ENCODE measurements at regions not wholly inside any gene's neighbourhood (a gene's known extent, or its start where the extent isn't known, plus 50 kb on each side); places are given as distances from the start of the nearest gene placed in this dataset.

- no peak for DNase-seq
Measured at GRCh38 chr4:13316354-13316753, 167.8 kb downstream of the RAB28 start.

DNA sequence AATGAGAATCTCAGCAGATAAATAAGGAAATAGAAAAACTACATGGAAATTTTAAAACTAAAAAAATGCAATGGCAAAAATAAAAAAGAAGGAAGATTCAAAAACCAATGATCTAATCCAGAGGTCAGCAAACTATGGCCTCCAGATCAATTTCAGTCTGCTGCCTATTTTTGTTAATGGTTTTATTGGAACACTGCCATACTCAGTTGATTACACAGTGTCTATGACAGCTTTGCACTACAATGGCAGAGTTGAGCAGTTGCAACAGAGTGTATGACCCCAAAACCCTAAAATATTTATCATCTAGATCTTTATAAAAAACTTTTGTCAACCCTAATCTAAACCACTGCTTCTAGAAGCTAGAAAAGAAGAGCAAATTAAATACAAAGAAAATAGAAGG lies 170.3 kb downstream of the RAB28 start:
- DNase-seq: no peak

DNA sequence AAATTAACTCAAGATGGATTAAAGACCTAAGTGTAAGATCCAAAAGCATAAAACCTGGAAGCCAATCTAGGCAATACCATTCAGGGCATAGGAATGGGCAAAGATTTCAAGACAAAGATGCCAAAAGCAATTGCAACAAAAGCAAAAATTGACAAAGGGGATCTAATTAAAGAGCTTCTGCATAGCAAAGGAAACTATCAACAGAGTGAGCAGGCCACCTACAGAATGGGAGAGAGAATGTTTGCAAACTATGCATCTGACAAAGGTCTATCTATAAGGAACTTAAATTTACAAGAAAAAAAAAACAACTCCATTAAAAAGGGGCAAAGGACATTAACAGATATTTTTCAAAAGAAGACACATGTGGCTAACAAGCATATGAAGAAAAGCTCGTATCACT lies 171.9 kb downstream of the RAB28 start:
- no peak for DNase-seq

- DNase-seq: no peak
Measured at GRCh38 chr4:13309751-13310150, 174.4 kb downstream of the RAB28 start.

- no peak for DNase-seq
Measured at GRCh38 chr4:13306356-13306755, 177.8 kb downstream of the RAB28 start.

GRCh38 chr4:13302876-13303275 lies 181.3 kb downstream of the RAB28 start:
- no peak for DNase-seq

DNA sequence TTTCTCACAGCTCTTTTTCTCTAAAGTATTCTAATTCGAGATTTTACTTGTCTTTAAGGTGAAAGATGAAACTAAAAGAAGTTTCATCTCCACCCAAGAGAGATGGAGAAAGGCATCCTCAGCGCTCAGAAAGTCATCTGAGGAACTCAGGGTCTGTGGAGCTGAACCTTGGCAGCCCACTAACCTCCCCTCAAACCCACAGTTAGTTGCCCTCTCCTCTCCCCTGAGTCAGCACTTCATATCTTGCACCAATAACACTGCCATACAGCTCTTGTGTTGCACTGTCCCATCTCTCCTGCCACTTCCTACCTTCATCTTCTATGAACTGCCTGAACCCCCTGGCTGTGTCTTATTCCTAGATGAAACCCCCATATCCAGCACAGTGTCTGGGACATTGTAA lies 184.8 kb downstream of the RAB28 start:
- no peak for DNase-seq

DNA sequence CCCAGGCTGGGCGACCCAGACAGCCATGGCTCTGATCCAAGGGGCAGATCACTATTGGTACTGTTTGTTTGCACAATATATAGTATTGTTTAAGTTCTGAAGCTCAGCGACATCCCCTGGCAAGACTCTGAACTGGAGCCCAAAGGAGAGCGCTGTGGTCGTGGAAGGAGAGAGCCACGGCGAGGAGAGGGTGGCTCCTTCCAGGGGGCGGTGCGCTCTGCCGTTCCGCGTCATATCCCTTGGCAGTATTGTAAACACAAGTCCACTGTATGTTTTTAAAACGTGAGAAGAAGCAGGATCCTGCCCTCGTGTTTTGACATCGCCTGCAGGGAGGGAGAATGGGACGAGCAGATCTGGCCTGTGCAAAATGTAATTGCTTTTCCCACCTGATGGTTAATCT lies 185.5 kb downstream of the RAB28 start:
- no peak for DNase-seq

DNA sequence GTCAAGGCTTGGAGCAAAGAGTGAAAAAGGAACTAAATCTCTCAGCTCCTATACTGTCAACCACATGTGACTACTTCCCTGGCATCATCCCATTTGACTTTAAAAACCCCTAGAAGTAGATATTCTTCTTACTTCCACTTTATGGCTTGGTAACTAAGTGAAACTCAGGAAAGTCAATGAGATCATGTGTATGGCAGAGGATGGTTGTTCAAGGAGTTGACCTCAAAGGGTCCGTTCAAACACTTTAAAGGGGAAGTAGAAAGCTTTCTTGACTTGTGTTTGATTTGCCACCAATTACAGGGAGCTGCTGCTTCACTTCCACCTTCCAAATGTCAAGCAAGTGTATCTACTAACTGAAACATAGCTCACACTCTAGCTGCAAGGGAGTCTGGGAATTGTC lies 187.2 kb downstream of the RAB28 start:
- DNase-seq: no peak

GRCh38 chr4:13294961-13295605 lies 189.1 kb downstream of the RAB28 start:
- no peak for DNase-seq

DNA sequence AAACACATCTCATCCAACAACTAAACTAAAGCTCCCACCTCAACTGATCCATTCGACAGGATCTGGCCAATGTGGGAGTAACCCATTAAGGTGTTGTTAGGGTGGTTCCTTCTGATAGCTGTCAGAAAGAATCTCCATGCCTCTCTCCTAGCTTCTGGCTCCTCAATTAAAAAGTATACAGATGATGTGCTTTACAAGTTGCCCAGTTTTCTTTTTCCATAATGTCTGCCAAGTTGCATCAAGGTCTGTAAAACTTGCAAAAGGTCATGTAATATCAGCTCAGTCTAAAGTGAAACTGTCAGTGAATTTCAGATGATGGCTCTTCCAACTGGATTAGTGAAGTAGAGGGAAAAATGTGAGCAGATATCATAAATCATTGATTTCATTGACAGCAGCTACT lies 191.8 kb downstream of the RAB28 start:
- no peak for DNase-seq

DNA sequence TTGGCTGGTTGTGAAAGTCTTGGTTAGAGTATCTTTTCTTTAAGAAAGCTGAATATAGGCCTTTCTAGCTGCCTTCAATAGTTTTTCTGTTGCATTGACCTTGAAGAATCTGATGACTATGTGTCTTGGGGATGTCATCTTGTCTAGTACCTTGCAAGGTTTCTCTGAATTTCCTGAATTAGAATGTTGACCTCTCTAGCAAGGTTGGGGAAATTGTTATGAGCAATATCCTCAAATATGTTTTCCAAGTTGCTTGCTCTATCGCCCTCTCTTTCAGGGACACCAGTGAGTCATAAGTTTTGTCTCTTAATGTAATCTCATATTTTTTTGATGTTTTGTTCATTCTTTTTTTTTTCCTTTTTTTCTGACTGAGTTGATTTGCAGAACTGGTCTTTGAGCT lies 194.7 kb downstream of the RAB28 start:
- DNase-seq: no peak

- no peak for DNase-seq
Measured at GRCh38 chr4:13285336-13285735, 198.8 kb downstream of the RAB28 start.

- DNase-seq: no peak
Measured at GRCh38 chr4:13284932-13285331, 199.2 kb downstream of the RAB28 start.

- no peak for DNase-seq
Measured at GRCh38 chr4:13276357-13276756, 207.8 kb downstream of the RAB28 start.

- DNase-seq: no peak
Measured at GRCh38 chr4:13268703-13269102, 215.4 kb downstream of the RAB28 start.

GRCh38 chr4:13268165-13268564 lies 216.0 kb downstream of the RAB28 start:
- DNase-seq: no peak

GRCh38 chr4:13267091-13267490 lies 217.0 kb downstream of the RAB28 start:
- no peak for DNase-seq

GRCh38 chr4:13266687-13267086 lies 217.5 kb downstream of the RAB28 start:
- DNase-seq: no peak

DNA sequence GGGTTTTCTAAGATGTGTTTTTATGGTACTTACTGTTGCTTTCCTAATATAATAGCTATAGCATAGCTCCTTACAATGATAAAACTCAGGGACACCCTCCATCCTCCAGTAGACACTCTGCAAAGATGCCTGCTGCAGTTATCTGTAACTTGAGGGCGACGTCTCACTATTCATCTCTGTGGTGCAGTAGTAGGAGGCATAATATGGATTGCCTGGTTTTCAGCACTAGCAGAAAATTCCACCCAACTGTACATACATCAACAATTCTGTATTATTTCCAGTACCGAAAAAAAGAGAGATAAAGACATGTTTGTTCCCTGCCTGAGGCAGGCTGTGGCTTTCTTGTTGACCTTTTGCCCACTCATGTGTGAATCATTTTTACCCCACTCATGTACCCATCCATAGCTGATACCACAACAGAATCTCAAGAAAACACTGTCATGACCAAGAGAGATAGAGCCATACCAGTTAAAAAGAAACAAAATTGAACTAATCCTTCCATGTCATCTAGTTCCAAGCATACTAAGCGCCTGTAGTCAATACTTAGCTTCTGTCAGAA lies 220.1 kb downstream of the RAB28 start:
- DNase-seq: no peak

- no peak for DNase-seq
Measured at GRCh38 chr4:13262816-13263215, 221.3 kb downstream of the RAB28 start.

- DNase-seq: no peak
Measured at GRCh38 chr4:13261486-13262257, 222.5 kb downstream of the RAB28 start.

GRCh38 chr4:13260513-13260912 lies 223.6 kb downstream of the RAB28 start:
- DNase-seq: no peak

DNA sequence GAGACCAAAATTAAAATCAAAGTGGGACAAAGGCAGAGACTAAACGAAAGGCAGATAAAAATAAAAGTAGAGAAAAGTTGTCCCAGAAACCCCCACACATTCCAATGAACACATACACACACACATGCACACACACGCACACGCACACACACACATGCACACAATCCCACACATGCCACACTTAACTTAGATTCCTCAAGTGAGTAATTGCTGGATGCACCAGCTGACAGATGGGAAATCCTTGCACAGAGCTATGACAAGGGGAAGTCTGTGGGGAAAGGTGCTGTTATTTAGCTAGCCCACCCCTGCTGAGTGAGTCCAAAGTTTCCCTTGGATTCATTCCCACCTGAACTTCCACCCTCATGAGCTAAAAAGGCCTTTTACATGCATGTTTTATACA lies 233.9 kb downstream of the RAB28 start:
- DNase-seq: no peak

Measured in activated CD4-positive, alpha-beta T cell treated with anti-CD3 and anti-CD28 coated beads, Interleukin-2, amount 50 U/mL, for 48 hours (primary cell).